GM19043 (cell line): ENCODE measurements at regions not wholly inside any gene's neighbourhood (a gene's known extent, or its start where the extent isn't known, plus 50 kb on each side); places are given as distances from the start of the nearest gene placed in this dataset.

Experiments used
- ATAC-seq: cut with Tn5 transposase; IDR thresholded peaks from one replicate; pipeline ENCODE4 v1.9.1; 2021; ENCODE audit warnings: low read depth; ENCODE audit not compliant: unreplicated experiment

DNA sequence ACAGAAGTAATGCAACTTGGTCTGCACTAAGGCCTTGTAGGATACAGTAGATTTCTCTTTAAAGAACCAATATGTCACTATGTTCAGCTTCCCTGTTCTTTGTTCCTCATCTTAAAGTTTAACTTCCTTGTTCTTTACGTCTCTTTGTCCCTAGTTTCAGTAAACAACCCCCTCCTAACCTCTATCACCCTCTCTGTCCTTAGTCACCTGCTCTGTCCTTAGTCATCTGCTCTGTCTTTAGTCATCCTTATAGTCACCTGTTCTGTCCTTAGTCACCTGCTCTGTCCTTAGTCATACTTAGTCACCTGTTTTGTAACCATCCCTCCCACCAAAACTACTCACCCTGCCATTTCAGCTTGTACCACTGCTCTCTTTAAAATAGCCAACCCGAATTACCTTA is 144.6 kb upstream of the TMEM106B start:
- ATAC-seq, result no peak

- ATAC-seq, result peak; percentile 72
These were observed 143.8 kb upstream of the TMEM106B start for GRCh38 chr7:12067156-12067831.

GRCh38 chr7:12069757-12070156 is 141.3 kb upstream of the TMEM106B start:
- no peak for ATAC-seq

DNA sequence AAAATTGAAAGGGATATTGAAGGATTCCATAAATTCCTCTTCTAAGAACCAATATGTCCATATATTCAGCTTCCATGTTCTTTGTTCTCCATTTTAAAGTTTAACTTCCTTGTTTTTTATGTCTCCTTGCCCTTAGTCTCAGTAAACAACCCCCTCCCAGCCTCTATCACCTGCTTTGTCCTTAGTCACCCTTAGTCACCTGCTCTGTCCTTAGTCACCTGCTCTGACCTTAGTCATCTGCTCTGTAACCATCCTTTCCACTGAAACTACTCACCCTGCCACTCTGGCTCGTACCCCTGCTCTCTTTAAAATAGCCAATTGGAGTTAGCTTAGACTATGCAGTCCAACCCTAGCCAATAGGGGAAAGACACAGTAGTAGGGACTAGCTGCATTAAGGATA is 136.2 kb upstream of the TMEM106B start:
- no peak for ATAC-seq

DNA sequence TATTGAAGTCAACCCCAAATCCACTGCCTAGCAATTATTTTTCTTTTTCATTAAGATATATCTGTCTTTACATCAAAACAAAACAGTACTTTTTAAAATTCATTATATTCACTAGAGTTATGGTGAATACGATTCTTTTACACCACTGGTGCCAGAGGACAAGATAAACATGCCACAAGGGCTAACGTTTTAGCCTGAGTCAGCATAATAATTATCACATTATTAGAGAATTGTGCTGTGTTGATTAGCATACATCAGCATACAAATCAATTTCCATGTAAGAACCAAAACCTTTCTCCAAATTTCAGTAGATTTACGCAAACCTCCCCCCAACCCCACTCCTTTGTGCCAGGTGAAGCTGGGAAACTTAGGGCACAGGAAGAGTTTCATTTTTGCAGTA is 131.1 kb upstream of the TMEM106B start:
- ATAC-seq, result no peak

DNA sequence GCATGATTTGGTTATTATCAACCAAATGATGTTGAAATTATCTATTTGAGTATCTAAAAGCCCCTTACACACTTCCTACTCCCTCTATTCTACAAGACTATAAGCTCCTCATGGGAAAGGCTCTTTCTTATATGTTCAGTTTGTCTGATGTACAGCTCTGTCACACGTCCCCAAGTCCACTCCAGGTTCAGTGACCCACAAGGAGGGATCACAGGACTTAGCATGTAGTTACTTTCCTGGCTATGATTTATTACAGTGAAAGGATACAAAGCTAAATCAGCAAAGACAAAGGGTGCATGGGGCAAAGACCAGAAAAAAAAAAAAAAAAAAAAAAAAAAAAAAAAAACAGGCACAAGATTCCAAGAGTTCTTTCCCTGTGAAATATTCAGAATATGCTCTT is 125.6 kb upstream of the TMEM106B start:
- no peak for ATAC-seq

GRCh38 chr7:12089951-12090756 is 120.9 kb upstream of the TMEM106B start:
- no peak for ATAC-seq

DNA sequence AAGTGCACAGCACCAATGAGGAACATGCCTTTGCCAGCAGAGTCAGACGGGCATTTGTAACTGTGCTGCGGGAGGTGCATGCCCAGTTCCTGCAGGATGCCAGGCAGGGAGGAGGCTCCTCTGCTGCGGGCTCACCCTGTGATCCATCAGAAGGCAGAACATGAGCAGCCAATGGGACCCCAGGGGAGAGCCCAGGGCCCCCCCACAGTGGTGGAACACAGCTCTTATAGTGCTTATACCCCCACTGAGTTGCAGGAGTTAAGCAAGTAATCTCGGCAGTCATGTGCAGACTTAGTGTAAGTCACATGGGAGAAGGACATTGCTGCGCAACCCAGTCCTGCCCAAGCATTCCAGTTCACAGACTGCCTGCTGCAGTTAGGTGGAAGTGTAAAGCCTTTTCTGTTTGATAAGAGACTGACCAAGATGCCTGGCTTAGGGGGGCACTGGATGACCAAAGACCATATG is 120.3 kb upstream of the TMEM106B start:
- no peak for ATAC-seq

- no peak for ATAC-seq
These were observed 119.9 kb upstream of the TMEM106B start for GRCh38 chr7:12091231-12091630.

GRCh38 chr7:12092499-12093130 is 118.5 kb upstream of the TMEM106B start:
- no peak for ATAC-seq

DNA sequence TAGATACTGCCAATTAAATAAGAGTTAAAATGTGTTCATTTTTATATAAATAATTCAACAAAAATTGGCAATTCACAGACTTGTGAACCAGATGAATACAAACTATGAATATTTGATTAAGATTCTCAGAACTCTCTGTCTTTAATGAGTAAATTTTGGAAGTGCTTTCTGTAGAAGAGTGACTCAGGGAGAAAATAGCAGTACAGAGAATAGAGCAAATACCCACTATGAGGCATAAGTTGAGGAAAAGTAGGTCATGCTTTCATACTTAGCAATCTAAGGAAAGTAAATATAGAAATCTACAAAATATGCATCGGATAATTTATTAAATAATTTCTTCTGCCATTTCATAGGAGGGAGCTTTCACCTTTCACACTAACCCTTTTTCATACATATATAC is 117.7 kb upstream of the TMEM106B start:
- no peak for ATAC-seq

DNA sequence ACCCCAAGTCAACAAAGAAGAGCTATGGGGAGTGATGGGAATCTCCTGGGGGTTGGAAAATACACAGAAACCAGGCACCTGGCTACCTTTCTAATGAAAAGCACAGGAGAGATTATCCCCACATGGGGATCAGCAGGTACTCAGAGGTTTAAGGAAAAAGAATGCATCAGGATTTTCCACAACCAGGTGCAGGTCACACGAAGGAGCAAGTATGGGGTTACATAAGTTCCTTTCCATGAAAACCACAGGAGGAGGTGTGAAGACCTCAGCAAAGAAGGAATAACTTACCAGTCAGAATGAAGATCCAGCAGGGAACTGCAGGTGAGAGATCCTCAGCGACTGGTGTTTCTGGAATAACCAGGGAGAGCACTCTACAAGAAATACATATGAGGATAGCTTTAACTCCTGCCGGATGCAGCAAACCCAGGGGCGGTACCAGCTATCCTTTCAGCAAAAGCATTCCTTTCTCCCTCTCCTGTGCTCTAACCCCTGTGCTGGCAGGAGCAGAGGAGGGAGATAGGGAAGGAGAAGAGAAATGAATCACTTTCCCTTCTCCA is 116.7 kb upstream of the TMEM106B start:
- no peak for ATAC-seq

DNA sequence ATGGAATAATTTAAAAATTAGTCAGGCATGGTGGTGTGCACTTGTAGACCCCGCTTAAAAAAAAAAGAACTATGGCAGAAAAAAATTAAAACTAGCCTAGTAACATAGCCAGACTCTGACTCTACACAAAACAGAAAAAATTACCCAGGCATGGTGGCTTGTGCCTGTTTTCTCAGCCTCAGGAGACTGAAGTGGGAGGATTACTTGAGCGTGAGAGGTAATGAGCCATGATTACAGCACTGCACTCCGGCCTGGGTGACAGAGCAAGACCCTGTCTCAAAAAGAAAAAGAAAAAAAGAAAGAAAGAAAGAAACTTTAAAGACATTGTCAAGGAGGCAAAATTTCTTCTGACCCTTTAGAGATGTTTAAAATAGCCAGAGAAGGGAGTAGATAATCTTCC is 109.0 kb upstream of the TMEM106B start:
- ATAC-seq, result no peak

DNA sequence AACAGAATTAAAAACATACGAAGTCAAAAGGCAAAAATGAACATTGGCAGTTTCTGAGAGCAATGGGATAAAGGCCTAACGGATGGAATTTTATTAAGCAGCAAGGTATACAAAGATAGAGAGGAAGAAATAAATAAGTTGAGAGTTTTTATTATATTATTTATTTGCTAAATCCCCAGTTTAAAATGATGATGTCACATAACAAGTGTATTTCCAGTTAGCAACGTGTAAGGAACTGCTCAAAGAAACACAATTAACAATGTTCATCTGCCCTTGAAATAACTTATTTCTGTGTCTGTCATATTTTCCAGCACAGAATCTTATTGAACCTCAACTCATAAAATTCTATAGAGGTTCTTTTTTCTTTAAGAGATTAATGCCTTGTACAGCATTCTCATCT is 108.6 kb upstream of the TMEM106B start:
- no peak for ATAC-seq

- no peak for ATAC-seq
These were observed 107.1 kb upstream of the TMEM106B start for GRCh38 chr7:12103948-12104347.

GRCh38 chr7:12107381-12107780 is 103.7 kb upstream of the TMEM106B start:
- no peak for ATAC-seq

- no peak for ATAC-seq
These were observed 103.2 kb upstream of the TMEM106B start for GRCh38 chr7:12107841-12108254.

DNA sequence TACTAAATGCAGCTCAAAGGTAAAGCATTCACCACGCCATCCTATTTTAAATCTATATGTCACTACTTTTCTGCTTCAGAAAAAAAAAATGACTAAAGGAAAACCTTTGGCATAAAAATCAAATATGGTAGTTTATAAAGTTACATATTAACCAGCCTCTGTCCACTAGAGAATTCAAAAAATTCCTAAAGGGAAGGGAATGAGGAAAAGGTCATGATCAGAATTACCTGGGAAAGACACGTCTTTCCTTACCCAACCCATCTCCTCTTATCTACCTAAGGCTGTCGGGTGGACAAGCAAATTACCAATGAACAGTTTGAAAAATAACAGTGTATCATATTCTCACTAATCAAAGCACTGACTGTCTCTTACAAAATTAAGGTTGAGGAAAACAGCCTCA is 100.7 kb upstream of the TMEM106B start:
- no peak for ATAC-seq

- ATAC-seq, result no peak
These were observed 99.4 kb upstream of the TMEM106B start for GRCh38 chr7:12111422-12112405.

GRCh38 chr7:12117170-12117569 is 93.9 kb upstream of the TMEM106B start:
- ATAC-seq, result no peak
